Osteoblast (primary cell): ENCODE measurements at regions not wholly inside any gene's neighbourhood (a gene's known extent, or its start where the extent isn't known, plus 50 kb on each side); places are given as distances from the start of the nearest gene placed in this dataset.

Source experiments
- DNase-seq: peaks from one replicate; pipeline ENCODE4 v3.0.0; 2011; ENCODE audit warnings: low spot score, mixed read lengths; ENCODE audit not compliant: insufficient read length; ENCODE audit errors: missing footprints
- H2AFZ ChIP-seq: 2 replicates; pipeline ENCODE4 v1.6.0; 2011; ENCODE audit warnings: mild to moderate bottlenecking, low read length
- H3K27ac ChIP-seq: 2 replicates; pipeline ENCODE4 v1.5.1; 2011; ENCODE audit warnings: mild to moderate bottlenecking, low read depth, low read length, moderate library complexity
- H3K27me3 ChIP-seq: 2 replicates; pipeline ENCODE4 v1.6.0; 2012; ENCODE audit warnings: mild to moderate bottlenecking, control low read depth, inconsistent platforms, low read length, moderate library complexity; ENCODE audit not compliant: insufficient read depth
- H3K36me3 ChIP-seq: 2 replicates; pipeline ENCODE4 v1.5.1; 2011; ENCODE audit warnings: mild to moderate bottlenecking, low read length, control low read depth, moderate library complexity; ENCODE audit not compliant: insufficient read depth
- H3K4me1 ChIP-seq: 2 replicates; pipeline ENCODE4 v1.5.1; 2011; ENCODE audit warnings: mild to moderate bottlenecking, low read length, control low read depth, moderate library complexity; ENCODE audit not compliant: insufficient read depth
- H3K4me2 ChIP-seq: 2 replicates; pipeline ENCODE4 v1.6.0; 2011; ENCODE audit warnings: mild to moderate bottlenecking, low read length; ENCODE audit not compliant: insufficient read depth
- H3K4me3 ChIP-seq: fragments of 200-600 bp; sonication (generic); 3 replicates; pipeline ENCODE4 v1.5.1; 2012; ENCODE audit warnings: mild to moderate bottlenecking, low read length, inconsistent platforms; ENCODE audit not compliant: insufficient read depth
- H3K79me2 ChIP-seq: 2 replicates; pipeline ENCODE4 v1.6.0; 2012; ENCODE audit warnings: mild to moderate bottlenecking, low read length, control low read depth, inconsistent platforms; ENCODE audit not compliant: insufficient read depth
- H3K9me3 ChIP-seq: 2 replicates; pipeline ENCODE4 v1.5.1; 2011; ENCODE audit warnings: low read depth, low read length, control low read depth
- H4K20me1 ChIP-seq: 2 replicates; pipeline ENCODE4 v1.6.0; 2012; ENCODE audit warnings: mild to moderate bottlenecking, low read length, control low read depth; ENCODE audit not compliant: insufficient read depth
- TF ChIP-seq, protein P1 (sequence below): IDR thresholded peaks from 2 replicates; pipeline ENCODE4 v1.5.1; 2011; ENCODE audit warnings: mild to moderate bottlenecking, low read depth, low read length, moderate library complexity; ENCODE audit errors: extremely low read depth

DNA sequence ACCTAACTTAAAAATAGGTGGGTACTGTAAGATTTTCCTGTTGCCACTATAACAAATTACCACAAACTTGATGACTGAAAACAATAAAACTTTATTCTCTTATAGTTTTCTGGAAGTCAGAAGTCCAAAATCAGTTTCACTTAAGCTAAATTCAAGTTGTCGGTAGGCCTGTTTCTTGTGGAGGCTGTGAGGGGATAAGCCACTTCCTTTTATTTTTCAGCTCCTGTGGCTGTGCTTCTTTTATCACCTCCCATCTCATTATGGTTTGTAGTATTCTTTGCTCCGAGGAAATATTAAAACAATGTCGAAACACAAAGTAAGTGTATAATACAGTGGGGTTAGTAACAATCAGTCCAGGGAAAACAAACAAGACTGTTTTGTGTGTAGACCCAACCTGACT is 610.5 kb upstream of the TECRL start:
- H3K27me3 ChIP-seq = no peaks in the 10 kb centered on the region
- no peaks in the 10 kb centered on the region for H3K36me3 ChIP-seq
- H3K9me3 ChIP-seq = no peaks in the 10 kb centered on the region
- no peak overlapping the region for H3K27ac ChIP-seq
- no peaks in the 10 kb centered on the region for H3K79me2 ChIP-seq
- no peak overlapping the region for H2AFZ ChIP-seq
- no peak for DNase-seq
- no peaks in the 10 kb centered on the region for H4K20me1 ChIP-seq
- no peak overlapping the region for H3K4me3 ChIP-seq
- no peak overlapping the region for H3K4me2 ChIP-seq
- TF ChIP-seq, protein P1, sequence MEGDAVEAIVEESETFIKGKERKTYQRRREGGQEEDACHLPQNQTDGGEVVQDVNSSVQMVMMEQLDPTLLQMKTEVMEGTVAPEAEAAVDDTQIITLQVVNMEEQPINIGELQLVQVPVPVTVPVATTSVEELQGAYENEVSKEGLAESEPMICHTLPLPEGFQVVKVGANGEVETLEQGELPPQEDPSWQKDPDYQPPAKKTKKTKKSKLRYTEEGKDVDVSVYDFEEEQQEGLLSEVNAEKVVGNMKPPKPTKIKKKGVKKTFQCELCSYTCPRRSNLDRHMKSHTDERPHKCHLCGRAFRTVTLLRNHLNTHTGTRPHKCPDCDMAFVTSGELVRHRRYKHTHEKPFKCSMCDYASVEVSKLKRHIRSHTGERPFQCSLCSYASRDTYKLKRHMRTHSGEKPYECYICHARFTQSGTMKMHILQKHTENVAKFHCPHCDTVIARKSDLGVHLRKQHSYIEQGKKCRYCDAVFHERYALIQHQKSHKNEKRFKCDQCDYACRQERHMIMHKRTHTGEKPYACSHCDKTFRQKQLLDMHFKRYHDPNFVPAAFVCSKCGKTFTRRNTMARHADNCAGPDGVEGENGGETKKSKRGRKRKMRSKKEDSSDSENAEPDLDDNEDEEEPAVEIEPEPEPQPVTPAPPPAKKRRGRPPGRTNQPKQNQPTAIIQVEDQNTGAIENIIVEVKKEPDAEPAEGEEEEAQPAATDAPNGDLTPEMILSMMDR = no peak
- no peaks in the 10 kb centered on the region for H3K4me1 ChIP-seq

DNA sequence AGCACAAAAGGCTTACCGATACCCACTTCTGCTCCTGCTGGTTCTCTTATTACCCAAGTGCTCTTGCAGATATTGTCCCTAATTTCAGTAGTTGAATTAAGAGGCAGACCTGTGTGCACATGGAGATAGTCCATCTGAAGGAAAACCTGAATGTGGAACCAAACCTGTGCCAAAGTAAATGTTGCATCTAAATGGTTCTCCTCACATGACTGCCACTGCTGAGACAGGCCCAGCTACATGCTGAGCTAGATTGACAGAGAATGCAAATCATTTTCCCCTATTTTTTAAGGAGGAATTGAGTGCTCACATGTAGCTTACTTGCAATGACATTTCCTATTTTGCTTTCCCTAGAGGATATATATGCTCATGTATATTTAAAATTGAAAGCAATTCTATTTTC is 609.1 kb upstream of the TECRL start:
- H3K4me2 ChIP-seq = no peak overlapping the region
- no peaks in the 10 kb centered on the region for H3K79me2 ChIP-seq
- H4K20me1 ChIP-seq = no peaks in the 10 kb centered on the region
- H3K27ac ChIP-seq = no peak overlapping the region
- no peaks in the 10 kb centered on the region for H3K4me1 ChIP-seq
- H3K36me3 ChIP-seq = no peaks in the 10 kb centered on the region
- no peaks in the 10 kb centered on the region for H3K9me3 ChIP-seq
- H3K4me3 ChIP-seq = no peak overlapping the region
- H2AFZ ChIP-seq = no peak overlapping the region
- no peaks in the 10 kb centered on the region for H3K27me3 ChIP-seq
- no peak for DNase-seq
- TF ChIP-seq, protein P1 = no peak

DNA sequence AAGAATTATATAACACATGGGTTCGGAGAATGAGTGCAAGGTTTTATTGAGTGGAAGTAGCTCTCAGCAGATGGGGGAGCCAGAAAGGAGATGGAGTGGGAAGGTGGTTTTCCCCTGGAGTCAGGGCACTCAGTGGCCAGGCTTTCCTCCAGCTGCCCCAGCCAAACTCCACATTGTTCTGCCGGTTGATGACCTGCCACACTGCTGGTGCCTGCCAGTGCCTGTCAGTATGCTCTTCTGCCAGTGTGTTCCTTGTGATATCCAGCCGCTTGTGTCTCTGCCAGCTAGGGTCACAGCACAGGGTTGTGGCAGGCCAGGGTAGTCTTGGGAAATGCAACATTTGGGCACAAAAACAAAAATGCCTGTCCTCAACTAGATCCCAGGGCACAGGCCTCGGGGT is 604.8 kb upstream of the TECRL start:
- H3K9me3 ChIP-seq = no peaks in the 10 kb centered on the region
- no peak overlapping the region for H3K4me3 ChIP-seq
- H3K27ac ChIP-seq = no peak overlapping the region
- no peak for DNase-seq
- TF ChIP-seq, protein P1 = no peak
- H3K4me1 ChIP-seq = no peaks in the 10 kb centered on the region
- H3K4me2 ChIP-seq = no peak overlapping the region
- H3K27me3 ChIP-seq = no peaks in the 10 kb centered on the region
- H3K79me2 ChIP-seq = no peaks in the 10 kb centered on the region
- no peaks in the 10 kb centered on the region for H3K36me3 ChIP-seq
- no peaks in the 10 kb centered on the region for H4K20me1 ChIP-seq
- no peak overlapping the region for H2AFZ ChIP-seq

DNA sequence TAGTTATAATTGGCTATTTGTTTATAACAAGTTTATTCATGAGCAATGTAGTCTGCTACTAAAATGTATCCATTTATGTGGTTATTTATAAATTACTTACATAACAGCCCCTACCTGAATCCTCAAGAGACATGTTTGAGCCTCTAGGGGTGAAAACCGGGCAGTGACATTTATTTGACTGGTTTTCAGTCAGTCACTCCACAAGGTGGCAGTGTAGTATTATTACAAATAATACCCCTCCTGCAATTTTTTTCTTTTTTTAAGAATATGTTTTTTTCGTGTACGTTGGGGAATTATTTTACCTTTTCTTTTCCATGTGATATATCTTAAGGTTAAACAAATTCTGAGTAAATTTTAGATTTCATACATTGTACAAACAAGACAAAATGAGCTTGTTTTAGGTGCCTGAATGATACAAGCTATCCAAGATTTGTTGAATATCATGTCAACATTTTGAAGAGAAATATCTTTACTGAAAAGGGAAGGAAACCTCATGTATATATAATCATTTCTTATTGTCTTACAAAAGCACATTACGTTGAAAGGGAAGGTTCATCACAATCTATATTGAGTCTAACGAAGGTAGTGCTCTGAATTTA is 598.7 kb upstream of the TECRL start:
- Histone ChIP-seq H3K4me3 (no peak overlapping the region), H3K4me1 (no peaks in the 10 kb centered on the region)
- peak; percentile 21 for DNase-seq

More for the DNA sequence above, 598.7 kb upstream of the TECRL start:
- no peaks in the 10 kb centered on the region for H3K79me2 ChIP-seq
- H3K27me3 ChIP-seq = no peaks in the 10 kb centered on the region
- H3K27ac ChIP-seq = no peak overlapping the region
- no peaks in the 10 kb centered on the region for H3K9me3 ChIP-seq
- H3K36me3 ChIP-seq = no peaks in the 10 kb centered on the region
- no peaks in the 10 kb centered on the region for H4K20me1 ChIP-seq
- H3K4me2 ChIP-seq = no peak overlapping the region
- H2AFZ ChIP-seq = no peak overlapping the region
- TF ChIP-seq, protein P1 = peak; percentile 57
